WTC11 (cell line): ENCODE measurements at regions not wholly inside any gene's neighbourhood (a gene's known extent, or its start where the extent isn't known, plus 50 kb on each side); places are given as distances from the start of the nearest gene placed in this dataset.

Experiments used
- ATAC-seq: fragments of 200-7000 bp; cut with Tn5 transposase; 2 replicates; pipeline ENCODE4 v1.10.0; 2021; ENCODE audit warnings: mild to moderate bottlenecking, moderate library complexity
- CTCF ChIA-PET: fragments of 300-600 bp; sonication (Branson Sonifier 250); formaldehyde crosslinking; loops from one replicate; lab custom pipeline; 2021; ENCODE audit warnings: antibody characterized with exemption; lab: Charles Lee
- POLR2A ChIA-PET: fragments of 350-600 bp; sonication (Branson Sonifier 250); formaldehyde crosslinking; loops from one replicate; lab custom pipeline; 2021; ENCODE audit warnings: antibody characterized with exemption; lab: Charles Lee
- DNase-seq: peaks from one replicate; pipeline ENCODE4 v3.0.0; 2021; ENCODE audit warnings: low spot score
- H3K27ac Mint-ChIP-seq: 2 replicates; pipeline ENCODE4 v1.8.0; 2021; ENCODE audit warnings: mixed read lengths
- H3K27me3 Mint-ChIP-seq: 2 replicates; pipeline ENCODE4 v1.8.0; 2021; ENCODE audit warnings: low read depth, mild to moderate bottlenecking, moderate library complexity, mixed read lengths
- H3K36me3 Mint-ChIP-seq: 2 replicates; pipeline ENCODE4 v1.8.0; 2021; ENCODE audit warnings: mixed read lengths
- H3K4me1 Mint-ChIP-seq: 2 replicates; pipeline ENCODE4 v1.8.0; 2022; ENCODE audit warnings: mixed read lengths
- H3K4me3 Mint-ChIP-seq: 2 replicates; pipeline ENCODE4 v1.8.0; 2021; ENCODE audit warnings: mild to moderate bottlenecking, moderate library complexity, mixed read lengths
- H3K9me3 Mint-ChIP-seq: 2 replicates; pipeline ENCODE4 v1.8.0; 2021; ENCODE audit warnings: mixed read lengths
- CDX4 ChIP-seq: fragments of 250-450 bp; sonication (Bioruptor Pico); IDR thresholded peaks from 2 replicates; pipeline ENCODE4 v1.9.0; 2021; ENCODE audit warnings: moderate library complexity, mild to moderate bottlenecking, inconsistent platforms, borderline replicate concordance
- FOXK1 ChIP-seq: sonication (generic); formaldehyde crosslinking; IDR thresholded peaks from 2 replicates; pipeline ENCODE4 v1.8.0; 2022; ENCODE audit warnings: mild to moderate bottlenecking, moderate library complexity, missing genetic modification reagents
- FOXP4 ChIP-seq: sonication (generic); formaldehyde crosslinking; IDR thresholded peaks from 2 replicates; pipeline ENCODE4 v1.8.0; 2022; ENCODE audit warnings: mild to moderate bottlenecking, missing genetic modification reagents
- GRHL2 ChIP-seq: fragments of 250-450 bp; sonication (Bioruptor Pico); IDR thresholded peaks from 2 replicates; pipeline ENCODE4 v1.8.0; 2022; ENCODE audit warnings: mild to moderate bottlenecking, moderate library complexity; ENCODE audit not compliant: insufficient replicate concordance, severe bottlenecking
- HMGXB4 ChIP-seq: sonication (generic); formaldehyde crosslinking; IDR thresholded peaks from 2 replicates; pipeline ENCODE4 v1.8.1; 2023; ENCODE audit warnings: mild to moderate bottlenecking, moderate library complexity, missing genetic modification reagents
- MYBL2 ChIP-seq: sonication (generic); formaldehyde crosslinking; IDR thresholded peaks from 2 replicates; pipeline ENCODE4 v1.8.1; 2023; ENCODE audit warnings: mild to moderate bottlenecking, moderate library complexity, missing genetic modification reagents
- STAT6 ChIP-seq: sonication (generic); formaldehyde crosslinking; conservative IDR thresholded peaks from 2 replicates; pipeline ENCODE4 v1.8.1; 2023; ENCODE audit warnings: mild to moderate bottlenecking, low read depth, missing genetic modification reagents, moderate library complexity
- USF1 ChIP-seq: sonication (generic); formaldehyde crosslinking; IDR thresholded peaks from 2 replicates; pipeline ENCODE4 v1.8.0; 2022; ENCODE audit warnings: mild to moderate bottlenecking, missing genetic modification reagents
- ZNF121 ChIP-seq: sonication (generic); formaldehyde crosslinking; IDR thresholded peaks from 2 replicates; pipeline ENCODE4 v1.8.0; 2023; ENCODE audit warnings: missing genetic modification reagents
- ZNF532 ChIP-seq: fragments of 250-450 bp; sonication (Bioruptor Pico); IDR thresholded peaks from 2 replicates; pipeline ENCODE4 v1.9.0; 2021; ENCODE audit warnings: mild to moderate bottlenecking, borderline replicate concordance

GRCh38 chr6:164098857-164099267 lies 684.3 kb downstream of the QKI start:
- TF ChIP-seq HMGXB4 (CRISPR knock-in tag) (no peak), CDX4 (no peak), FOXK1 (CRISPR knock-in tag) (no peak)
- TF ChIP-seq, all 79 proteins: peak for 0
- Mint-ChIP-seq H3K9me3 (peaks cover 7% of the 10 kb centered on the region; the same call in 1 of the 2 replicates), H3K36me3 (no peaks in the 10 kb centered on the region), H3K27ac (no peak overlapping the region), H3K4me1 (peaks cover 27% of the 10 kb centered on the region), H3K27me3 (no peaks in the 10 kb centered on the region), H3K4me3 (no peak overlapping the region)
- ChIA-PET CTCF (interaction anchor here (0.7 to 1.8 kb wide), 2 partner anchors 11 to 570 kb away, joined by 3 to 8 read pairs; no protein-coding TSS in a partner anchor), POLR2A (no interaction called here)
- DNase-seq (no peak), ATAC-seq (no peak)

GRCh38 chr6:164097551-164098398 lies 683.3 kb downstream of the QKI start:
- H3K27me3 Mint-ChIP-seq, result no peaks in the 10 kb centered on the region
- peaks cover 7% of the 10 kb centered on the region; the same call in 1 of the 2 replicates for H3K9me3 Mint-ChIP-seq
- ChIA-PET CTCF (interaction anchor here (1.8 kb wide), 1 partner anchor 12 kb away, joined by 8 read pairs; no protein-coding TSS in a partner anchor), POLR2A (no interaction called here)
- TF ChIP-seq FOXP4 (CRISPR knock-in tag) (no peak), ZNF532 (CRISPR knock-in tag) (no peak), MYBL2 (CRISPR knock-in tag) (no peak), USF1 (CRISPR knock-in tag) (no peak), GRHL2 (no peak), STAT6 (CRISPR knock-in tag) (no peak), ZNF121 (CRISPR knock-in tag) (no peak)
- no peaks in the 10 kb centered on the region for H3K36me3 Mint-ChIP-seq
- no peak overlapping the region for H3K4me3 Mint-ChIP-seq
- DNase-seq, result peak; percentile 35
- peaks cover 30% of the 10 kb centered on the region for H3K4me1 Mint-ChIP-seq
- no peak overlapping the region for H3K27ac Mint-ChIP-seq
- peak; percentile 95 for ATAC-seq
